Neural progenitor cell (in vitro differentiated cells): ENCODE measurements at regions not wholly inside any gene's neighbourhood (a gene's known extent, or its start where the extent isn't known, plus 50 kb on each side); places are given as distances from the start of the nearest gene placed in this dataset.

ENCODE experiments used
- DNase-seq: peaks from one replicate; pipeline ENCODE4 v3.0.0-alpha.2; 2016; ENCODE audit warnings: low spot score
- H2AFZ ChIP-seq: fragments of 200-600 bp; sonication (generic); replicated peaks from 2 replicates; pipeline ENCODE4 v1.6.1; 2016; ENCODE audit warnings: antibody characterized with exemption
- H3F3A ChIP-seq: fragments of 200-600 bp; sonication (generic); 2 replicates; pipeline ENCODE4 v1.6.1; 2016; ENCODE audit warnings: antibody characterized with exemption, low read depth
- H3K27ac ChIP-seq: fragments of 200-600 bp; sonication (generic); 2 replicates; pipeline ENCODE4 v1.5.1; 2016; ENCODE audit warnings: mild to moderate bottlenecking
- H3K27me3 ChIP-seq: fragments of 200-600 bp; sonication (generic); 2 replicates; pipeline ENCODE4 v1.6.1; 2016; ENCODE audit warnings: mild to moderate bottlenecking, moderate library complexity
- H3K36me3 ChIP-seq: fragments of 200-600 bp; sonication (generic); 2 replicates; pipeline ENCODE4 v1.5.1; 2016
- H3K4me1 ChIP-seq: fragments of 200-600 bp; sonication (generic); 2 replicates; pipeline ENCODE4 v1.6.1; 2016; ENCODE audit warnings: mixed run types
- H3K4me2 ChIP-seq: fragments of 200-600 bp; sonication (generic); 2 replicates; pipeline ENCODE4 v1.6.1; 2016
- H3K4me3 ChIP-seq: fragments of 200-600 bp; sonication (generic); 2 replicates; pipeline ENCODE4 v1.5.1; 2016
- H3K79me2 ChIP-seq: fragments of 200-600 bp; sonication (generic); 2 replicates; pipeline ENCODE4 v1.6.1; 2016; ENCODE audit warnings: low read depth
- H3K9ac ChIP-seq: fragments of 200-600 bp; sonication (generic); 2 replicates; pipeline ENCODE4 v1.6.1; 2016
- H3K9me3 ChIP-seq: fragments of 200-600 bp; sonication (generic); 2 replicates; pipeline ENCODE4 v1.5.1; 2016; ENCODE audit warnings: low read depth
- H4K20me1 ChIP-seq: fragments of 200-600 bp; sonication (generic); 2 replicates; pipeline ENCODE4 v1.6.1; 2016; ENCODE audit warnings: low read depth
- H3K27ac Mint-ChIP-seq: 3 replicates; pipeline ENCODE4 v1.8.0; 2021; ENCODE audit warnings: mixed read lengths
- H3K27me3 Mint-ChIP-seq: 2 replicates; pipeline ENCODE4 v1.8.0; 2022; ENCODE audit warnings: low read depth, mild to moderate bottlenecking, inconsistent platforms, moderate library complexity, mixed read lengths; ENCODE audit not compliant: insufficient read depth
- H3K36me3 Mint-ChIP-seq: 3 replicates; pipeline ENCODE4 v1.8.0; 2021; ENCODE audit warnings: mixed read lengths
- H3K4me1 Mint-ChIP-seq: 3 replicates; pipeline ENCODE4 v1.8.0; 2021; ENCODE audit warnings: mixed read lengths
- H3K4me3 Mint-ChIP-seq: 3 replicates; pipeline ENCODE4 v1.8.0; 2021; ENCODE audit warnings: mild to moderate bottlenecking, moderate library complexity, mixed read lengths
- H3K9me3 Mint-ChIP-seq: 3 replicates; pipeline ENCODE4 v1.8.0; 2020; ENCODE audit warnings: mixed read lengths
- CTCF ChIP-seq: fragments of 200-600 bp; sonication (generic); IDR thresholded peaks from 2 replicates; pipeline ENCODE4 v1.5.1; 2017; ENCODE audit warnings: antibody characterized with exemption, mild to moderate bottlenecking
- EZH2 ChIP-seq: fragments of 200-600 bp; sonication (generic); IDR thresholded peaks from 2 replicates; pipeline ENCODE4 v1.6.1; 2017; ENCODE audit warnings: antibody characterized with exemption, mild to moderate bottlenecking, moderate library complexity
- EZH2phosphoT487 ChIP-seq: fragments of 200-600 bp; sonication (generic); IDR thresholded peaks from 2 replicates; pipeline ENCODE4 v1.6.1; 2017; ENCODE audit warnings: antibody characterized with exemption

GRCh38 chr2:52210161-52210560, 1178.2 kb upstream of the NRXN1 start:
- Histone ChIP-seq H3K27ac (no peak overlapping the region), H3K4me3 (no peak overlapping the region), H3K27me3 (no peaks in the 10 kb centered on the region), H3K36me3 (no peaks in the 10 kb centered on the region), H3K9me3 (no peaks in the 10 kb centered on the region), H3K4me2 (no peak overlapping the region), H2AFZ (no peak overlapping the region), H4K20me1 (no peaks in the 10 kb centered on the region), H3K79me2 (no peaks in the 10 kb centered on the region), H3K9ac (no peak overlapping the region), H3K4me1 (no peaks in the 10 kb centered on the region), H3F3A (no peaks in the 10 kb centered on the region)
- DNase-seq: no peak
- H3K27ac Mint-ChIP-seq: no peak overlapping the region
- H3K36me3 Mint-ChIP-seq: no peaks in the 10 kb centered on the region
- H3K9me3 Mint-ChIP-seq: no peaks in the 10 kb centered on the region
- H3K4me3 Mint-ChIP-seq: no peak overlapping the region
- TF ChIP-seq EZH2 (no peak), CTCF (no peak), EZH2phosphoT487 (no peak)
- H3K27me3 Mint-ChIP-seq: no peaks in the 10 kb centered on the region
- H3K4me1 Mint-ChIP-seq: no peaks in the 10 kb centered on the region

DNA sequence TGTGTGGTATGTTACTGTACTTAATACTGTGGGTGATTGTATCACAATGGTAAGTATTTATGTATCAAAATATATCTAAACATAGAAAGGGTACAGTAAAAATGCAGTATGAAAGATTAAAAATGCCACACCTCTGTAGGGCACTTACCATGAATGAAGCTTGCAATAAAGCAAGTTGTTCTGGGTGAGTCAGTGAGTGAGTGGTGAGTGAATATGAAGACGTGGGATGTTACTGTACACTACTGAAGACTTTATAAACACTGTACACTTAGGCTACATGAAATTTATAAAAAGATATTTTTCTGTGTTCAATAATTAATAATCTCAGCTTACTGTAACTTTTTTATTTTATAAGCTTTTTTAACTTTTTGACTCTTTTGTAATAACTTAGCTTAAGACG, 1162.4 kb upstream of the NRXN1 start:
- Histone ChIP-seq H3K27ac (no peak overlapping the region), H3K4me1 (no peaks in the 10 kb centered on the region), H2AFZ (no peak overlapping the region), H3K79me2 (no peaks in the 10 kb centered on the region), H3K27me3 (no peaks in the 10 kb centered on the region), H3F3A (no peaks in the 10 kb centered on the region), H3K4me3 (no peak overlapping the region), H3K4me2 (no peak overlapping the region), H4K20me1 (no peaks in the 10 kb centered on the region), H3K9ac (no peak overlapping the region), H3K36me3 (no peaks in the 10 kb centered on the region), H3K9me3 (no peaks in the 10 kb centered on the region)
- H3K27me3 Mint-ChIP-seq: no peaks in the 10 kb centered on the region
- H3K36me3 Mint-ChIP-seq: no peaks in the 10 kb centered on the region
- no peaks in the 10 kb centered on the region for H3K9me3 Mint-ChIP-seq
- H3K4me1 Mint-ChIP-seq: no peaks in the 10 kb centered on the region
- H3K4me3 Mint-ChIP-seq: no peak overlapping the region
- TF ChIP-seq EZH2phosphoT487: no peak
- no peak for TF ChIP-seq CTCF
- no peak for TF ChIP-seq EZH2
- no peak overlapping the region for H3K27ac Mint-ChIP-seq
- DNase-seq: no peak

DNA sequence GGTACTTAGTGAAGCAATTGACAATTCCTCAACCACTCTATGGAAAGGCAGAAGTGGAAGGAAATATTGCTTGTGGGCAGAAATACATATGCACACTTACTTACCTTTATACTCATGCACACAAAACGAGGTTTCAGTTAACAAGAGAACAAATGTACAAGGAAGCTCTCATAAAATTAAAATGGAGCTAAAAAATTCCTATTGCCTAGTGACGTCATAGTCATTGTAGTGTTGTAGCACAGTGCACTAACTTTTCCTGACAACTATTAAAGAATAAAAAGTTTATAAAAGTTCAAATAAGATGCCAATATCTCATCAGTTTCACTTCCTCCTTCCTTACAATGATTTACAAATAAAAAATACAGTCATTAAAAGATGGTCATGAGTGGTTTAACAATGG, 1161.9 kb upstream of the NRXN1 start:
- DNase-seq: no peak
- H3K27me3 ChIP-seq: no peaks in the 10 kb centered on the region
- no peak overlapping the region for H3K27ac Mint-ChIP-seq

More for the DNA sequence above, 1161.9 kb upstream of the NRXN1 start:
- Histone ChIP-seq H3K36me3 (no peaks in the 10 kb centered on the region), H2AFZ (no peak overlapping the region), H3F3A (no peaks in the 10 kb centered on the region), H4K20me1 (no peaks in the 10 kb centered on the region), H3K27ac (no peak overlapping the region), H3K79me2 (no peaks in the 10 kb centered on the region), H3K4me1 (no peaks in the 10 kb centered on the region), H3K9me3 (no peaks in the 10 kb centered on the region), H3K4me2 (no peak overlapping the region), H3K4me3 (no peak overlapping the region), H3K9ac (no peak overlapping the region)
- H3K27me3 Mint-ChIP-seq: no peaks in the 10 kb centered on the region
- H3K4me1 Mint-ChIP-seq: no peaks in the 10 kb centered on the region
- no peak for TF ChIP-seq EZH2phosphoT487
- no peak for TF ChIP-seq EZH2
- no peak for TF ChIP-seq CTCF
- H3K9me3 Mint-ChIP-seq: no peaks in the 10 kb centered on the region
- no peak overlapping the region for H3K4me3 Mint-ChIP-seq
- no peaks in the 10 kb centered on the region for H3K36me3 Mint-ChIP-seq
